Heart left ventricle (tissue), 16 donors: ENCODE measurements at regions not wholly inside any gene's neighbourhood (a gene's known extent, or its start where the extent isn't known, plus 50 kb on each side); places are given as distances from the start of the nearest gene placed in this dataset.

Experiments
- ATAC-seq, 4 donors: fragments of 200-7000 bp; cut with Tn5 transposase; one replicate each; pipeline ENCODE4 v1.9.1; 2020 to 2022; ENCODE audit warnings: moderate library complexity in 4 of 4, mild to moderate bottlenecking in 3 of 4, moderate number of reproducible peaks in 1 of 4
- DNase-seq, 5 donors: peaks; one replicate each; pipeline ENCODE4 v3.0.0-alpha.2; 2020
- H3K27ac ChIP-seq, 12 donors: fragments of 200-600 bp; sonication (generic) in 4 of 12; one replicate each; pipeline versions ENCODE4 v1.5.0 to v1.8.0; 2016 to 2022; ENCODE audit warnings: mild to moderate bottlenecking in 2 of 12
- H3K27me3 ChIP-seq, 9 donors: fragments of 200-600 bp; sonication (generic) in 2 of 9; one replicate each; pipeline versions ENCODE4 v1.5.1 to v1.8.0; 2016 to 2022; ENCODE audit warnings: mild to moderate bottlenecking in 3 of 9
- H3K36me3 ChIP-seq, 9 donors: fragments of 200-600 bp; sonication (generic) in 2 of 9; one replicate each; pipeline versions ENCODE4 v1.5.0 to v1.8.0; 2018 to 2022; ENCODE audit warnings: mild to moderate bottlenecking in 2 of 9
- H3K4me1 ChIP-seq, 12 donors: fragments of 200-600 bp; sonication (generic) in 4 of 12; one replicate each; pipeline versions ENCODE4 v1.5.0 to v1.8.0; 2016 to 2022; ENCODE audit warnings: mild to moderate bottlenecking in 3 of 12
- H3K4me3 ChIP-seq, 12 donors: fragments of 200-600 bp; sonication (generic) in 4 of 12; one replicate each; pipeline versions ENCODE4 v1.5.0 to v1.8.0; 2017 to 2022; ENCODE audit warnings: mild to moderate bottlenecking in 9 of 12, moderate library complexity in 4 of 12
- H3K9me3 ChIP-seq, 12 donors: fragments of 200-600 bp; sonication (generic) in 4 of 12; one replicate each; pipeline versions ENCODE4 v1.5.0 to v1.8.0; 2016 to 2022; ENCODE audit warnings: mild to moderate bottlenecking in 1 of 12
- CTCF ChIP-seq, 12 donors: fragments of 200-600 bp; sonication (generic) in 4 of 12; IDR thresholded peaks; one replicate each; pipeline versions ENCODE4 v1.5.0 to v1.8.0; 2018 to 2022; ENCODE audit warnings: antibody characterized with exemption in 12 of 12, mild to moderate bottlenecking in 5 of 12
- POLR2A ChIP-seq, 2 donors: fragments of 450-650 bp; IDR thresholded peaks; one replicate each; pipeline ENCODE4 v1.6.1; 2017; ENCODE audit warnings: antibody characterized with exemption in 2 of 2, mild to moderate bottlenecking in 2 of 2, moderate library complexity in 2 of 2
- WGBS, 4 donors: extraction: QIAGEN DNeasy Blood & Tissue Kit in 2 of 4; methylation state at CpG; one replicate each; pipeline versions ENCODE4 v1.1.5 to v1.1.7; 2013 to 2018; 5-methylcytosine and 5-hydroxymethylcytosine counted together
- intact Hi-C, 10 donors: fragments of 100-400 bp; cut with DNase I; formaldehyde crosslinking; loops; one replicate each; pipeline versions ENCODE4 v1.11.1 to v1.14.2; 2022
- donor health status: ischemic (EF 13 %, LVEDD 7.1; RV severe dilation, severe dysfunction).
- donor health status: healthy with polysubstance abuse.
- donor health status: DM: no; HTN: yes; CAD: no.
- donor health status: DM: no; HTN: no; CAD: no.
- donor health status: ischemic (EF 25% LVEDD 6.9; RV normal size, moderate dysfunction).
- donor health status: ischemic (EF 25% LVEDD 5.7; RV mildly dilated, moderate dysfunction).
- donor health status: healthy.
- donor health status: DM: yes; HTN: yes; CAD: no.
- donor health status: ischemic (EF 35%, LVEDD 5.7; RV mildly dilated, moderate dysfunction).
- donor health status: nonischemic (EF 11% LVEDD 7.7; RV severe dilation, severe dysfunction).
- donor health status: DM: yes; HTN: yes; CAD: no.
- donor health status: PGD.
- donor health status: ischemic (EF 29% LVEDD 5.4; RV normal size, mild dysfunction).
- donor health status: nonischemic (EF 23%, LVEDD 6.1; RV moderate dilation, normal function).

- peak in 3 of 4 donors; percentile 31 to 81 (median 52) for ATAC-seq
- Histone ChIP-seq H3K4me3 (no peak overlapping the region), H3K9me3 (peaks cover 0 to 6% (median 0%) of the 10 kb centered on the region in 12 donors), H3K27me3 (no peaks in the 10 kb centered on the region), H3K27ac (no peak overlapping the region), H3K36me3 (no peaks in the 10 kb centered on the region), H3K4me1 (peaks cover 0 to 44% (median 7%) of the 10 kb centered on the region in 12 donors)
- DNase-seq = no peak
- TF ChIP-seq POLR2A (IDR thresholded peaks at IDR 0.05) (no peak), CTCF (IDR thresholded peaks at IDR 0.05) (no peak)
- intact Hi-C loops = loop anchor here in 9 of 10 donors (2.0 to 10.0 kb wide), 6 partner anchors 57 to 430 kb away; partner anchors contain the start of gene RDX (in 1 of the 9)
Measured at GRCh38 chr11:110374921-110375320, 54.8 kb upstream of the FDX1 start.

- TF ChIP-seq POLR2A (IDR thresholded peaks at IDR 0.05) = no peak
- TF ChIP-seq CTCF (IDR thresholded peaks at IDR 0.05) = no peak
- H3K4me1 ChIP-seq = peaks cover 0 to 44% (median 7%) of the 10 kb centered on the region in 12 donors
- H3K36me3 ChIP-seq = no peaks in the 10 kb centered on the region
- H3K9me3 ChIP-seq = peaks cover 0 to 6% (median 0%) of the 10 kb centered on the region in 12 donors
- H3K27ac ChIP-seq = no peak overlapping the region
- intact Hi-C loops = loop anchor here in 9 of 10 donors (2.0 to 10.0 kb wide), 6 partner anchors 57 to 431 kb away; partner anchors contain the start of gene RDX (in 1 of the 9)
- H3K4me3 ChIP-seq = no peak overlapping the region
- no peaks in the 10 kb centered on the region for H3K27me3 ChIP-seq
- no peak for ATAC-seq
- no peak for DNase-seq
Measured at GRCh38 chr11:110375351-110375750, 54.4 kb upstream of the FDX1 start.

GRCh38 chr11:110376021-110376420, 53.7 kb upstream of the FDX1 start:
- 44 to 100% (median 98%) methylated on average over 1 of the region's 1 CpG for WGBS, 4 donors

More at GRCh38 chr11:110376021-110376420, 53.7 kb upstream of the FDX1 start:
- Histone ChIP-seq H3K9me3 (peaks cover 0 to 6% (median 0%) of the 10 kb centered on the region in 12 donors), H3K36me3 (no peaks in the 10 kb centered on the region), H3K4me1 (peaks cover 0 to 44% (median 7%) of the 10 kb centered on the region in 12 donors), H3K27me3 (no peaks in the 10 kb centered on the region), H3K4me3 (no peak overlapping the region), H3K27ac (peak overlapping the region in 1 of 12 donors; percentile 61)
- no peak for ATAC-seq
- no peak for TF ChIP-seq POLR2A (IDR thresholded peaks at IDR 0.05)
- TF ChIP-seq CTCF (IDR thresholded peaks at IDR 0.05) = no peak
- DNase-seq = no peak
- intact Hi-C loops = loop anchor here in 9 of 10 donors (2.0 to 10.0 kb wide), 8 partner anchors 55 to 431 kb away; partner anchors contain the start of gene RDX (in 1 of the 9)
